ENCODE measurements at regions not wholly inside any gene's neighbourhood (a gene's known extent, or its start where the extent isn't known, plus 50 kb on each side); places are given as distances from the start of the nearest gene placed in this dataset.

GRCh38 chrX:147846676-147847075, 65.0 kb upstream of the FMR1 start:
- Histone ChIP-seq H3K27me3 (replicated peaks; ENCODE audit: insufficient read depth) (no peaks in the 10 kb centered on the region), H3K36me3 (no peaks in the 10 kb centered on the region), H3K4me3 (no peak overlapping the region), H3K9me3 (no peaks in the 10 kb centered on the region), H3K27ac (no peak overlapping the region), H3K4me1 (replicated peaks) (no peaks in the 10 kb centered on the region)
- WGBS, result 35% methylated on average over 3 of the region's 3 CpGs
- no peak for DNase-seq (ENCODE audit: low spot score)
- no peak for TF ChIP-seq POLR2A (IDR thresholded peaks at IDR 0.05)
- TF ChIP-seq CTCF (IDR thresholded peaks at IDR 0.05), result no peak
- TF ChIP-seq POLR2AphosphoS5 (IDR thresholded peaks at IDR 0.05), result no peak
- intact Hi-C loops (cut with DNase I), result no loop called here

- no peak for TF ChIP-seq CTCF (IDR thresholded peaks at IDR 0.05)
- intact Hi-C loops (cut with DNase I), result no loop called here
- peak; percentile 3 for DNase-seq (ENCODE audit: low spot score)
- 15% methylated on average over 7 of the region's 7 CpGs for whole genome bisulfite sequencing
- Histone ChIP-seq H3K4me1 (replicated peaks) (no peaks in the 10 kb centered on the region), H3K27ac (no peak overlapping the region), H3K36me3 (no peaks in the 10 kb centered on the region), H3K9me3 (no peaks in the 10 kb centered on the region), H3K27me3 (replicated peaks; ENCODE audit: insufficient read depth) (no peaks in the 10 kb centered on the region), H3K4me3 (no peak overlapping the region)
These were observed 63.7 kb upstream of the FMR1 start for GRCh38 chrX:147847999-147848398.

- Histone ChIP-seq H3K9me3 (no peaks in the 10 kb centered on the region), H3K27ac (no peak overlapping the region), H3K4me1 (replicated peaks) (no peaks in the 10 kb centered on the region), H3K4me3 (no peak overlapping the region), H3K36me3 (no peaks in the 10 kb centered on the region), H3K27me3 (replicated peaks; ENCODE audit: insufficient read depth) (no peaks in the 10 kb centered on the region)
- intact Hi-C loops (cut with DNase I), result no loop called here
- TF ChIP-seq CTCF (IDR thresholded peaks at IDR 0.05), result no peak
- TF ChIP-seq POLR2A (IDR thresholded peaks at IDR 0.05), result no peak
- TF ChIP-seq POLR2AphosphoS5 (IDR thresholded peaks at IDR 0.05), result no peak
- no peak for DNase-seq (ENCODE audit: low spot score)
- WGBS, result 58% methylated on average over 2 of the region's 2 CpGs
These were observed 62.9 kb upstream of the FMR1 start for GRCh38 chrX:147848543-147849443.

GRCh38 chrX:147850875-147851274, 60.8 kb upstream of the FMR1 start:
- DNase-seq (ENCODE audit: low spot score), result no peak
- H3K27ac ChIP-seq, result no peak overlapping the region
- TF ChIP-seq POLR2A (IDR thresholded peaks at IDR 0.05), result no peak
- TF ChIP-seq POLR2AphosphoS5 (IDR thresholded peaks at IDR 0.05), result no peak
- TF ChIP-seq CTCF (IDR thresholded peaks at IDR 0.05), result no peak
- no peaks in the 10 kb centered on the region for H3K36me3 ChIP-seq
- H3K27me3 ChIP-seq (replicated peaks; ENCODE audit: insufficient read depth), result no peaks in the 10 kb centered on the region
- H3K4me3 ChIP-seq, result no peak overlapping the region
- H3K9me3 ChIP-seq, result no peaks in the 10 kb centered on the region
- intact Hi-C loops (cut with DNase I), result no loop called here
- no peaks in the 10 kb centered on the region for H3K4me1 ChIP-seq (replicated peaks)
- 89% methylated on average over 3 of the region's 3 CpGs for WGBS

- no peak for DNase-seq (ENCODE audit: low spot score)
- TF ChIP-seq POLR2A (IDR thresholded peaks at IDR 0.05), result no peak
- no peak for TF ChIP-seq CTCF (IDR thresholded peaks at IDR 0.05)
- no peak for TF ChIP-seq POLR2AphosphoS5 (IDR thresholded peaks at IDR 0.05)
- WGBS, result 90% methylated on average over 1 of the region's 2 CpGs
- Histone ChIP-seq H3K4me1 (replicated peaks) (no peaks in the 10 kb centered on the region), H3K36me3 (no peaks in the 10 kb centered on the region), H3K27ac (no peak overlapping the region), H3K9me3 (no peaks in the 10 kb centered on the region), H3K27me3 (replicated peaks; ENCODE audit: insufficient read depth) (no peaks in the 10 kb centered on the region), H3K4me3 (no peak overlapping the region)
- intact Hi-C loops (cut with DNase I), result no loop called here
These were observed 58.0 kb upstream of the FMR1 start for GRCh38 chrX:147853701-147854100.
